T-helper 2 cell treated with Interferon-gamma antibody and Interleukin-4, amounts not matched to agents 5 μg/mL and 100 μg/mL, for 36 hours (primary cell): ENCODE measurements at regions not wholly inside any gene's neighbourhood (a gene's known extent, or its start where the extent isn't known, plus 50 kb on each side); places are given as distances from the start of the nearest gene placed in this dataset.
"Not testable (repeated sequence)": the region's sequence is repeated elsewhere in the genome, so short reads cannot be mapped to it uniquely, and the experiment has no call there.

Experiments used
- DNase-seq: peaks from one replicate; pipeline ENCODE4 v3.0.0; 2021; ENCODE audit warnings: low spot score
- H3K27ac Mint-ChIP-seq: one replicate; pipeline ENCODE4 v1.8.0; 2021; ENCODE audit warnings: mild to moderate bottlenecking, mixed read lengths
- H3K27me3 Mint-ChIP-seq: one replicate; pipeline ENCODE4 v1.8.0; 2021; ENCODE audit warnings: low read depth, mixed read lengths
- H3K36me3 Mint-ChIP-seq: one replicate; pipeline ENCODE4 v1.8.0; 2021; ENCODE audit warnings: low read depth, mixed read lengths
- H3K4me1 Mint-ChIP-seq: one replicate; pipeline ENCODE4 v1.8.0; 2021; ENCODE audit warnings: low read depth, mixed read lengths
- H3K4me3 Mint-ChIP-seq: one replicate; pipeline ENCODE4 v1.8.0; 2022; ENCODE audit warnings: mild to moderate bottlenecking, moderate library complexity, mixed read lengths
- H3K9me3 Mint-ChIP-seq: one replicate; pipeline ENCODE4 v1.8.0; 2021; ENCODE audit warnings: mixed read lengths

DNA sequence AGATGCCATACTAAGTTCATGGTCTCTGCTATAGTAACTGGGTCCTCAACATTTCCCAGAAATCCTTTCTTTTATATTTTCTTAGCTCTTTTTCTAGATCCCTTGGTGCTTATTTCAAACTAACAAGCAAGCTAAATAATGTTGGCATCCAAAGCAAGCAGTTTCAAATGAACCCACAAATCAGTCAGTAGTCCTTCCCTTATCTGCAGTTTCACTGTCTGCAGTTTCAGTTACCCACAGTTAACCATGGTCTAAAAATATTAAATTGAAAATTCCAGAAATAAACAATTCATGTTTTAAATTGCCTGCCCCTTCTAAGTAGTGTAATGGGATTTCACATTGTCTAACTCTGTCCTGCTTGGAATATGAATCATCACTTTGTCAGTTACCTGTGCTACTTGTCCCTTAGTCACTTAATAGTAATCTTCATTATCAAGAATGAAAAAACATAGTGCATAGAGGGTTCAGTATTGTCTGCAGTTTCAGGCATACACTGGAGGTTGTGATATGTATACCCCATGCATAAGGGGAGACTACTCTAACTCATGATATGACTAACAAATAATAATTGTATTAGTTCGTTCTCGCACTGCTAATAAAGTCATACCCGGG lies 633.7 kb downstream of the MECOM start:
- no peaks in the 10 kb centered on the region for H3K4me1 Mint-ChIP-seq
- DNase-seq = no peak
- H3K4me3 Mint-ChIP-seq = no peak overlapping the region
- H3K9me3 Mint-ChIP-seq = no peaks in the 10 kb centered on the region
- no peaks in the 10 kb centered on the region for H3K27me3 Mint-ChIP-seq
- H3K27ac Mint-ChIP-seq = no peak overlapping the region
- no peaks in the 10 kb centered on the region for H3K36me3 Mint-ChIP-seq

DNA sequence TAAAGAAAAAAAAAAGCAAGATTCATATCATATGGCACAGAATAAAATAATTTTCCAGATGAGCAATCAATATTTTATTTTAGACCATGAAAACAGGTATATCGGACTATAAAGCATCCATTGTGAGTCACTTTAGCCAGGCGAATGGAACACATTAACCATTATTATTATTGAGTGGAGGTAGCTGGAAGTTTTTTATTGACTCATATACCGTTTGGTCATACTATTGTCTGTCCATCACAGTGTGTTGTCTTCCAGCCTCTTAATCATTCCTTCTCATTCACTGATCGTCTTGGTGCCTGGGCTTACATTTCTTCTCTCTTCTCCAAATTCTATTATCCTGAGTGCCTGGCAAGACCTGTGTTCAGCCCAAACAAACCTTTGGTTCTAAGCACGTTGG lies 634.8 kb downstream of the MECOM start:
- no peak overlapping the region for H3K27ac Mint-ChIP-seq
- H3K36me3 Mint-ChIP-seq = no peaks in the 10 kb centered on the region
- no peak for DNase-seq
- no peaks in the 10 kb centered on the region for H3K9me3 Mint-ChIP-seq
- no peaks in the 10 kb centered on the region for H3K4me1 Mint-ChIP-seq
- H3K4me3 Mint-ChIP-seq = no peak overlapping the region
- H3K27me3 Mint-ChIP-seq = no peaks in the 10 kb centered on the region

DNA sequence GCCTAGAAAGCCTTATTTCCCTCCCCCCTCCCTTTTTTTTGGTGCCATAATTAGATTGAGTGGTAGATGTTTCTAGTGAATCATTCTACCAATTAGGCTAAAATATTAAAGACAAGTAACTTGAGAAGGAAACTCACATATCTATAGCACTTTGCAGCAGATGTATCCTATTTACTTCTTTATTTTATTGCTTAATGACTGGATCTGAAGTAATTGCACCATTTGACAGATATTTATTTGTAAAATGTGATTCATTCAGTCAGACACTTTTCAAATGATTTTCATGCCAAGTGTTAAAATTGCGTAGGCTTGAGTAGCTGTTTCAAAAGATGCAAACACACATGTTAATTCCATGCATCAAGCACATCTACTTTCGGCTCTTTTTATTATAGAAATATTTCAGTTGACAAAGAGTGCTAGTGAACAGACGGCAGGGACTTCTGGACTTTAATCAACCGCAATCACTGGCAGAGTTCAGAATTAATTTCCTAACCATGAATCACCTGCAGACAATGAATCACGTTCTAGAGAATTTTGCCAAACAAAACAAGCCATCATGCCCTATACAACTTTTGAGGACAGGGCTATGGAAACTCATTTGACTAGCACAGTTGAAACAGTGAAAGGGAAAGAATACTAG lies 636.8 kb downstream of the MECOM start:
- Mint-ChIP-seq H3K4me1 (no peaks in the 10 kb centered on the region), H3K9me3 (no peaks in the 10 kb centered on the region), H3K36me3 (no peaks in the 10 kb centered on the region), H3K27ac (no peak overlapping the region), H3K27me3 (no peaks in the 10 kb centered on the region), H3K4me3 (no peak overlapping the region)
- DNase-seq = no peak

DNA sequence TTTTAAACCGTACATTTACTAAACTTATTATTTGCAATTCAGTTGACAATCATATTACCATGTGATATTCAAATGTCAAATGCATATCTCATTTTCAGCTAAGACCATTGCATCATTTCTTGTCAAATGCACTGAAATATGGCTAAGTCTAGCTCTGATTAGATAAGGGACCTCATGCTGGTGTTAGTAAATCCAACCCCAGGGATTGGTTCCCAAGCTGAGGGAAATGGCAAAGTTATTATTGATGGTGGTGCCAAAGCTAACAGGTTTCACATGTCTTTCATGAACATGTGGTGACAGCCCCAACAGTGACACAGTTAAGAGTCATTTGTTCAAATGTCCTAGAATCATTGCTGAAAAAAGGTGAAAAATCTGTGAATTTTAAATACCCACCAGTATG lies 641.1 kb downstream of the MECOM start:
- no peaks in the 10 kb centered on the region for H3K36me3 Mint-ChIP-seq
- no peak overlapping the region for H3K27ac Mint-ChIP-seq
- H3K27me3 Mint-ChIP-seq = no peaks in the 10 kb centered on the region
- no peaks in the 10 kb centered on the region for H3K4me1 Mint-ChIP-seq
- H3K9me3 Mint-ChIP-seq = no peaks in the 10 kb centered on the region
- H3K4me3 Mint-ChIP-seq = no peak overlapping the region
- DNase-seq = no peak

DNA sequence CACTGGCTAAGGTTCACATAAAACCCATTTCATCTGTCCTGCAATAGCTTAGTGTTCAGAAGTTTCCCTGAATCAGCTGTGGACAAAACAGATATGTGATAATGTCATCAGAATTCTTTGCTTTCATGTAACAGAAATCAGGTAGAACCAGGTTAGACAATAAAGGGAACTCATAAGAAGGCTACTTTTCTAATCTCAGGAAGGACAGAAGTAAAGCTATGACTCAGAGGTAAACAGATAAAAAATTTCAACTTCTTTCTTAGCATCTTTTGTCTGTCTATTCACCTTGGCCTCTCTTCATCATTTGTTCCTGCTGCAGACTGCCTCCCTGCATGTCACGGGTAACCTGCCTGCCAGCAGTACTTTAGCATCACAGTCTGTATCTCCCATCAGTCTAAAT lies 643.1 kb downstream of the MECOM start:
- DNase-seq = no peak
- no peaks in the 10 kb centered on the region for H3K36me3 Mint-ChIP-seq
- no peaks in the 10 kb centered on the region for H3K27me3 Mint-ChIP-seq
- no peaks in the 10 kb centered on the region for H3K4me1 Mint-ChIP-seq
- H3K9me3 Mint-ChIP-seq = no peaks in the 10 kb centered on the region
- H3K27ac Mint-ChIP-seq = no peak overlapping the region
- no peak overlapping the region for H3K4me3 Mint-ChIP-seq

GRCh38 chr3:169009453-169009852 lies 654.1 kb downstream of the MECOM start:
- no peak for DNase-seq
- H3K36me3 Mint-ChIP-seq = no peaks in the 10 kb centered on the region
- H3K27me3 Mint-ChIP-seq = no peaks in the 10 kb centered on the region
- no peaks in the 10 kb centered on the region for H3K9me3 Mint-ChIP-seq
- H3K4me3 Mint-ChIP-seq = no peak overlapping the region
- no peaks in the 10 kb centered on the region for H3K4me1 Mint-ChIP-seq
- H3K27ac Mint-ChIP-seq = no peak overlapping the region

GRCh38 chr3:169008776-169009358 lies 654.6 kb downstream of the MECOM start:
- no peaks in the 10 kb centered on the region for H3K27me3 Mint-ChIP-seq
- H3K4me3 Mint-ChIP-seq = no peak overlapping the region
- H3K9me3 Mint-ChIP-seq = no peaks in the 10 kb centered on the region
- no peaks in the 10 kb centered on the region for H3K36me3 Mint-ChIP-seq
- no peak overlapping the region for H3K27ac Mint-ChIP-seq
- no peaks in the 10 kb centered on the region for H3K4me1 Mint-ChIP-seq
- no peak for DNase-seq

GRCh38 chr3:169007145-169007544 lies 656.4 kb downstream of the MECOM start:
- H3K4me3 Mint-ChIP-seq = no peak overlapping the region
- H3K27me3 Mint-ChIP-seq = no peaks in the 10 kb centered on the region
- H3K4me1 Mint-ChIP-seq = no peaks in the 10 kb centered on the region
- no peaks in the 10 kb centered on the region for H3K36me3 Mint-ChIP-seq
- no peak overlapping the region for H3K27ac Mint-ChIP-seq
- DNase-seq = no peak
- no peaks in the 10 kb centered on the region for H3K9me3 Mint-ChIP-seq

DNA sequence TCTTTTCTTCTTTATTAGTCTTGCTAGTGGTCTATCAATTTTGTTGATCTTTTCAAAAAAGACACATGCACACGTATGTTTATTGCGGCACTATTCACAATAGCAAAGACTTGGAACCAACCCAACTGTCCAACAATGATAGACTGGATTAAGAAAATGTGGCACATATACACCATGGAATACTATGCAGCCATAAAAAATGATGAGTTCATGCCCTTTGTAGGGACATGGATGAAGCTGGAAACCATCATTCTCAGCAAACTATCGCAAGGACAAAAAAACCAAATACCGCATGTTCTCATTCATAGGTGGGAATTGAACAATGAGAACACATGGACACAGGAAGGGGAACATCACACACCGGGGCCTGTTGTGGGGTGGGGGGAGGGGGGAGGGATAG lies 657.1 kb downstream of the MECOM start:
- H3K4me1 Mint-ChIP-seq, H3K36me3 Mint-ChIP-seq, H3K27me3 Mint-ChIP-seq, H3K27ac Mint-ChIP-seq, H3K9me3 Mint-ChIP-seq, DNase-seq, H3K4me3 Mint-ChIP-seq: not testable (repeated sequence)

DNA sequence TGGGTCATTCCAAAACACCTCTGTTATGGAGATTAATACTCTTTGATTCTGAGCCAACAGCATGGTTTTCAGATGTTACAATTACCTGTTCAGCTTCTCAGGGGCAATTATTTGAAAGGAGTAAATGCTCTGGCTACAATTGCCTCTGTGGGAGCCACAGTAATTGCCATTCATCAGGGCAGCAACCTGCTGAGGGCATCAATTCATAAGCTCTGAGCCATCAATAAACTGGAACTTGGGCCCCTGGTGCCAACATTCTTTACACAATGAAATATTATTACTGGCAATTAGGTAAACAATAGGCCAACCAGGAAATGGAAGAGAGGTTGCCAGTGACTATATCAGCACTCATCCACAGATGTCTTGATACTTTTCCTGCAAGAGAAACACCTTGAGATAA lies 660.8 kb downstream of the MECOM start:
- Mint-ChIP-seq H3K4me3 (no peak overlapping the region), H3K36me3 (no peaks in the 10 kb centered on the region), H3K4me1 (no peaks in the 10 kb centered on the region), H3K27ac (no peak overlapping the region), H3K27me3 (no peaks in the 10 kb centered on the region), H3K9me3 (no peaks in the 10 kb centered on the region)
- no peak for DNase-seq

GRCh38 chr3:168998792-168999191 lies 664.7 kb downstream of the MECOM start:
- H3K36me3 Mint-ChIP-seq = no peaks in the 10 kb centered on the region
- H3K4me3 Mint-ChIP-seq = no peak overlapping the region
- no peak for DNase-seq
- H3K9me3 Mint-ChIP-seq = no peaks in the 10 kb centered on the region
- no peaks in the 10 kb centered on the region for H3K4me1 Mint-ChIP-seq
- no peak overlapping the region for H3K27ac Mint-ChIP-seq
- no peaks in the 10 kb centered on the region for H3K27me3 Mint-ChIP-seq

- Mint-ChIP-seq H3K9me3 (no peaks in the 10 kb centered on the region), H3K4me3 (no peak overlapping the region), H3K36me3 (no peaks in the 10 kb centered on the region), H3K27me3 (no peaks in the 10 kb centered on the region), H3K27ac (no peak overlapping the region), H3K4me1 (no peaks in the 10 kb centered on the region)
- DNase-seq = no peak
Observed at GRCh38 chr3:168997488-168997887, 666.0 kb downstream of the MECOM start.

DNA sequence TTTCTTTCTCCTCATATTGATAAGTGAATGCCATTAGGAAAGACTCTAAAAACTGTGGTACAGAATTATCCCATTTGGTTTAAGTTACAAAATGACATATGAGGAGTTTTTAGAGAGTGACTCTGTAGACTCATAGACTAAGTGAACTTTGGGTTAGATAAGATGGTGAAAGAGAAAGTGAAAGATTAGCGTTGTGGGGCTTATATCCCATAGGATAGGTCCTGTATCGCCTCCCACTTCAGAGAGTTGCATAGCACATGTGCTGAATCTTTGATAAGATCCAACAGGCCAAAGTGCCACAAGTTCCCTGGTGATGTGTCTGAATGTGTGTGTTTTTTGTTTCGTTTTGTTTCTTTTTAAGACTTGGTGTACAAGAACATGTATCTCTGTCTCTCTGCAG lies 666.9 kb downstream of the MECOM start:
- Mint-ChIP-seq H3K27ac (no peak overlapping the region), H3K4me1 (no peaks in the 10 kb centered on the region), H3K9me3 (no peaks in the 10 kb centered on the region), H3K27me3 (no peaks in the 10 kb centered on the region), H3K36me3 (no peaks in the 10 kb centered on the region), H3K4me3 (no peak overlapping the region)
- DNase-seq = no peak

- Mint-ChIP-seq H3K4me1 (no peaks in the 10 kb centered on the region), H3K36me3 (no peaks in the 10 kb centered on the region), H3K27me3 (no peaks in the 10 kb centered on the region), H3K4me3 (no peak overlapping the region), H3K27ac (no peak overlapping the region), H3K9me3 (no peaks in the 10 kb centered on the region)
- no peak for DNase-seq
Observed at GRCh38 chr3:168995129-168995528, 668.4 kb downstream of the MECOM start.

- H3K36me3 Mint-ChIP-seq = no peaks in the 10 kb centered on the region
- DNase-seq = no peak
- no peaks in the 10 kb centered on the region for H3K9me3 Mint-ChIP-seq
- H3K27ac Mint-ChIP-seq = no peak overlapping the region
- H3K4me3 Mint-ChIP-seq = no peak overlapping the region
- H3K4me1 Mint-ChIP-seq = no peaks in the 10 kb centered on the region
- H3K27me3 Mint-ChIP-seq = no peaks in the 10 kb centered on the region
Observed at GRCh38 chr3:168991803-168992202, 671.7 kb downstream of the MECOM start.
